ENCODE measurements at regions not wholly inside any gene's neighbourhood (a gene's known extent, or its start where the extent isn't known, plus 50 kb on each side); places are given as distances from the start of the nearest gene placed in this dataset.

DNA sequence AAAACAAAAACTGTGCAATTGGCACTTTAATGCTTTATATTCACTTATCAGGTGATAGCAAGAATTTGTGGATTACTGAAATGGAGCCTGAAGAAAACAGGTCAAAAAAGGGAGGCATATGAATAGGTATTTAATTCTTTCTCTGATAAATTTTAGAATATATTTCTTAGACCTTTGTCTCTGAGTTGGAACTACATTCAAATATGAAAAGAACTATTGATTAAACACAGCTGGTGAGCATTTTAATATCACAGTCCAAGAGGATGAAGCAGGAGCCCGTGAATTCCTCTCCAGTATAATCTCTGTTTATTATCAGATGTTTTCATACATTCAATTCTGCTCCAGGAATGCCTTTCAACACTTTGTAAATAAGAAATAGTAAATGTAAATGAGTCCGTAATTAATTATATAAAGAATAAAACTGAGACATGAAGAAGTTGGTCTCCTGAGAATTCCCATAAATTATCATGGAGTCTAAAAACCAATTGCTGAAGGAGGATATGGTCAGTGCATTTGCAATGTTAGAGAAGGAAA lies 86.3 kb upstream of the ARHGEF26 start:
- no peak for TF ChIP-seq POLR2AphosphoS5 (IDR thresholded peaks at IDR 0.05; ENCODE audit: low read depth, low read length)
- no peak for TF ChIP-seq TCF7L2 (IDR thresholded peaks at IDR 0.05; ENCODE audit: low read depth, low read length)
- TF ChIP-seq, protein P1, sequence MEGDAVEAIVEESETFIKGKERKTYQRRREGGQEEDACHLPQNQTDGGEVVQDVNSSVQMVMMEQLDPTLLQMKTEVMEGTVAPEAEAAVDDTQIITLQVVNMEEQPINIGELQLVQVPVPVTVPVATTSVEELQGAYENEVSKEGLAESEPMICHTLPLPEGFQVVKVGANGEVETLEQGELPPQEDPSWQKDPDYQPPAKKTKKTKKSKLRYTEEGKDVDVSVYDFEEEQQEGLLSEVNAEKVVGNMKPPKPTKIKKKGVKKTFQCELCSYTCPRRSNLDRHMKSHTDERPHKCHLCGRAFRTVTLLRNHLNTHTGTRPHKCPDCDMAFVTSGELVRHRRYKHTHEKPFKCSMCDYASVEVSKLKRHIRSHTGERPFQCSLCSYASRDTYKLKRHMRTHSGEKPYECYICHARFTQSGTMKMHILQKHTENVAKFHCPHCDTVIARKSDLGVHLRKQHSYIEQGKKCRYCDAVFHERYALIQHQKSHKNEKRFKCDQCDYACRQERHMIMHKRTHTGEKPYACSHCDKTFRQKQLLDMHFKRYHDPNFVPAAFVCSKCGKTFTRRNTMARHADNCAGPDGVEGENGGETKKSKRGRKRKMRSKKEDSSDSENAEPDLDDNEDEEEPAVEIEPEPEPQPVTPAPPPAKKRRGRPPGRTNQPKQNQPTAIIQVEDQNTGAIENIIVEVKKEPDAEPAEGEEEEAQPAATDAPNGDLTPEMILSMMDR (IDR thresholded peaks at IDR 0.05) = no peak

All from Panc1 (cell line).